Large intestine (tissue), 3 donors: ENCODE measurements at regions not wholly inside any gene's neighbourhood (a gene's known extent, or its start where the extent isn't known, plus 50 kb on each side); places are given as distances from the start of the nearest gene placed in this dataset.
A peak's percentile ranks its signal among the peaks of the same experiment; 100 is the strongest.

ENCODE experiments used
- DNase-seq, 2 donors: peaks; one replicate each; pipeline versions ENCODE4 v3.0.0 to v3.0.0-alpha.2; 2013
- H3K27ac ChIP-seq: one replicate; pipeline ENCODE4 v1.5.1; 2013; ENCODE audit warnings: low read length
- H3K27me3 ChIP-seq: 2 replicates; pipeline ENCODE4 v1.6.1; 2013; ENCODE audit warnings: low read length; ENCODE audit not compliant: control insufficient read depth, insufficient read depth
- H3K36me3 ChIP-seq: 2 replicates; pipeline ENCODE4 v1.6.1; 2013; ENCODE audit warnings: low read length; ENCODE audit not compliant: control insufficient read depth, insufficient read depth
- H3K4me1 ChIP-seq: one replicate; pipeline ENCODE4 v1.6.1; 2013; ENCODE audit warnings: low read length; ENCODE audit not compliant: control insufficient read depth, insufficient read depth
- H3K4me3 ChIP-seq: one replicate; pipeline ENCODE4 v1.5.1; 2013; ENCODE audit warnings: low read length
- H3K9me3 ChIP-seq: one replicate; pipeline ENCODE4 v1.6.1; 2013; ENCODE audit warnings: mild to moderate bottlenecking, low read depth, low read length, moderate library complexity; ENCODE audit not compliant: control insufficient read depth
- WGBS: methylation state at CpG from one replicate; pipeline ENCODE4 v1.1.5; 2013; ENCODE audit warnings: low lambda C conversion rate; ENCODE audit not compliant: insufficient coverage; 5-methylcytosine and 5-hydroxymethylcytosine counted together

DNA sequence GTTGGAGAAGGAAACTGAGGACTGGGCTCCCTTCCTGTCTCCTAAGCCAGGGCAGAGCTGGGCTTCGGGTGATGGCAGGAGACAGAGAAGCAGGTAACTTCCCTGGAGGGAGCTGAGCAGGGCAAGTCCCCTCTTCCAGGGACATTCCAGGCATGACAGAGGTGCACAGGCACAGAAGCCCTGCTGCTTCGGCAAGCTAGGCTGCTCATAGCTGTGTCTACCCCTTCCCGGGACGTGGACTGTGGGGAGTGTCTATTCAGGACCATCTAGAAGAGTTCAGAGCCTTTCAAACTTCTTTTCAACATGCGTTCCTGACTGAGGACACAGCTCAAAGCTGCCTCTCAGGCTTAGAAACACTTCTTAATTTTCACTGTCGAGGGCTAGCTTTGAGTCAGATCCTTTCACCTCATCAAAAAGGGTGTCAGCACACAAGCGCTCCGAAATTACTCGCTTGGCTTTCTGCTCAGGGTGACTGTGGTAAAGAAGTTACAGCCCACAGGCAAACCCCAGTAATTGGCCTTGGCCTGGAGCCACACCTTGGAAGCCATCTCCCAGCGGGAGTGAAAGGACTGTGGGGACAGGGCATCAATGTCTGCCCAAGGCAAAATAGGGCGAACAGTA is 63.7 kb upstream of the STEAP1B start:
- no peaks in the 10 kb centered on the region for H3K9me3 ChIP-seq
- DNase-seq: peak in 1 of 2 donors; percentile 42
- H3K4me1 ChIP-seq: peaks cover 39% of the 10 kb centered on the region
- H3K27me3 ChIP-seq: no peaks in the 10 kb centered on the region
- no peaks in the 10 kb centered on the region for H3K36me3 ChIP-seq
- H3K27ac ChIP-seq: no peak overlapping the region
- WGBS: no CpG with 5 or more reads among the region's 11 CpGs
- H3K4me3 ChIP-seq: peak overlapping the region; percentile 1

DNA sequence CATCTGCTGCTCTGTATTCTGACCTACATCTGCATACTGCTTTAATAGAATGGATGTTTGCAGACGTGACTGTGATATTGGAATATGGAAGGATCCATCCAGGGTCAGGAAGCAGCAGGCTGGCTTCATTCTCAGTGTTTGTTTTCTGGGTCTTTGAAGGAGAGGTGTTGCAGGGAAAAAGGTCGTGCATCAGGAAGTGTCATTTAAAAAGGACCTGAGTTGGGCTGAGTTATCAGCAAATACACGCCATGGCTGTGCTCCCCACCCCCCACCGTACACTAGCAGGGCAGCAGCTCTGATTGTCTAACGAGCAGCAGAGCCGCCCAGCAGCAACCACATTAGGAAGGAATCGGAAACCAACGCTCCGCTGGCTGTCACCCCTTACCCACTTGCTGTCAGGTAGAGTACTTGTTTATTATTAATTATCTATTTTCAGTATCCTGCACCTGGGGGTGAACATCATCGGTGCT is 63.1 kb upstream of the STEAP1B start:
- no peaks in the 10 kb centered on the region for H3K27me3 ChIP-seq
- peaks cover 39% of the 10 kb centered on the region for H3K4me1 ChIP-seq
- H3K36me3 ChIP-seq: no peaks in the 10 kb centered on the region
- peak in 1 of 2 donors; percentile 61 for DNase-seq
- no CpG with 5 or more reads among the region's 10 CpGs for WGBS
- no peaks in the 10 kb centered on the region for H3K9me3 ChIP-seq
- H3K27ac ChIP-seq: no peak overlapping the region
- H3K4me3 ChIP-seq: peak overlapping the region; percentile 1

DNA sequence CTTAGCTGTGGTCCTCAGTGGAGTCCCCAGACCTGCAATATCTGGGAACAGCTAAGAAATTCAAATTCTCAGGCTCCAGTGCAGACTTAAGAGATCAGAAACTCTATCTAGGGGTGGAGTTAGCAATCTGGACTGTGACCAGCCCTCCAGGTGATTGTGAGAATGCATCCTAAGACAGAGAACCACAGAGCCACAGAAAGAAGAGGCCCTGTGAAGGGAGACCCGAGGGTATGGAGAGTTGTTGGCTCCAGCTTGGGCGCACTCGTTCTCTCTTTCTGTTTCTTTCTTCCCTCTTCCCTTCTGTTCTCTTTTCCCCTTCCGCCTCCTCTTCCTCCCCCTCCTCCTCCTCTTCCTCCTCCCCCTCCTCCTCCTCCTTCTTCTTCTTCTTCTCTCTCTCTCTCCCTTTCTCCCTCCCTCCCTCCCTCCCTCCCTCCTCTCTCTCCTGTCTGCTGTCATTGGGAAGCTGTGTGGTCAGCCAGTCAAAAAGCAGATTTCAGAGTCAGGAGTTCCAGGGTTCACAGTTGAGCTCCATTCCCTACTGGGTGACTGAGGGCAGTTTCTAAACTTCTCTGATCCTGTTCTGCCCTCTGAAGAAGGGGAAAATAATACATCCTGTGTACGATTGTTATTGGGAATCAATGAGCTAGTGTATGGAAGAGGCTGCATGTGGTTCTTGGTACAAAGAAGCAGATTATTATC is 62.1 kb upstream of the STEAP1B start:
- no peak overlapping the region for H3K27ac ChIP-seq
- H3K9me3 ChIP-seq: no peaks in the 10 kb centered on the region
- no peaks in the 10 kb centered on the region for H3K36me3 ChIP-seq
- H3K4me3 ChIP-seq: no peak overlapping the region
- no peaks in the 10 kb centered on the region for H3K27me3 ChIP-seq
- peak; percentile 46 to 68 for DNase-seq
- peaks cover 39% of the 10 kb centered on the region for H3K4me1 ChIP-seq
- no CpG with 5 or more reads among the region's 5 CpGs for WGBS

DNA sequence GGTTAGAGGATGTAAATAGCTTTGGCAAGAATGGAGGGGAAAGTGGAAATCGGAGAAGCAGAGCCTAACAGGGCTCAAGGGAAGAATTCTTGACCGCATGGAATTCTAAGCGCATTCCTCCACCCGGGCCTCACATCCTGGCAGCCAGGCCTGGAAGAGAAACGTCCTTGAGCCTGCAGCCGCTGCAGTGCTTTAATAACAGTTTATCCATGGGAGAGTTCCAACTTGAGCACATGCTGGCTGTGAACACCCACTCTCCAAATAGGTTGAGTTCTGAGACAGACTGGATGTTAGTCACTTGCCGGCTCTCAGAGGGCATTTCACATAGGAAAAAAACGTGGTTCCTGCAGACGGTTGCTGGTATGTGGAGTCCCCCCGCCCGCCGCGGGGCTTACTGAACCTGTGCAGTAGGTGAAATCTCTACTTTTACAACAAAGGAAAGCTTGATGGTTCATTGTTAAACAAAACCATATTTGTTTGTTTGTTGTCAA is 61.4 kb upstream of the STEAP1B start:
- Histone ChIP-seq H3K27ac (no peak overlapping the region), H3K36me3 (no peaks in the 10 kb centered on the region), H3K27me3 (no peaks in the 10 kb centered on the region), H3K4me3 (no peak overlapping the region), H3K4me1 (peaks cover 36% of the 10 kb centered on the region), H3K9me3 (no peaks in the 10 kb centered on the region)
- peak; percentile 47 to 67 for DNase-seq
- WGBS: no CpG with 5 or more reads among the region's 13 CpGs

DNA sequence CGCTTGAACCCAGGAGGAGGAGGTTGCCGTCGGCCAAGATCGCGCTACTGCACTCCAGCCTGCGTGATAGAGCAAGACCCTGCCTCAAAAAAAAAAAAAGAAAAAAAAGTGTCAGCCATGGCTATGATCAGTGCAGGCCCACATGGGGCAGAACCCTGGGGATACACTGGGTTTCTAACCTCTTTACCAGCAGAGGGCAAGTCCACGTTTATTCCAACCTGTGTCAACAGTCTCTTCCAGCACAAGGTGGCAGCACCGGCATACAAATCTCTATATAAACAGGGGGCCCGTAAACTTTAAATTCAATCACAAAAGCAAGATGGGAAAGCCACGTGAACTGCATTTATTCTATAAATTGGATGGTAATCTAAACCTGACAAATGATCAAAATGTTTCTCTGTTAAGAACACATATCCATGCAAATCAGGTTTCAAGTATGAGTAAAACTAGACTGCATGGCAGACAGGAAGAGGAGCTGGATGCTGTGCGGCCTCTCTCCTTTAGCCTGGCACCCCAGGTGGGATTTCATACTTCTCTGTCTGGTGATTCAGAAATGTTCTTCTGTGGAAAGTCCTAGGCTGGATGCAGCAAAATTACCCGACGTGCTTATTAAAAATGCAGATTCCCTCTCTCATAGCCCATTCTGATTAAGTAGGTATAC is 60.0 kb upstream of the STEAP1B start:
- Histone ChIP-seq H3K36me3 (no peaks in the 10 kb centered on the region), H3K4me1 (peaks cover 24% of the 10 kb centered on the region), H3K27me3 (no peaks in the 10 kb centered on the region), H3K9me3 (no peaks in the 10 kb centered on the region), H3K4me3 (no peak overlapping the region), H3K27ac (no peak overlapping the region)
- WGBS: 50% methylated on average over 3 of the region's 13 CpGs
- peak; percentile 50 to 60 for DNase-seq

DNA sequence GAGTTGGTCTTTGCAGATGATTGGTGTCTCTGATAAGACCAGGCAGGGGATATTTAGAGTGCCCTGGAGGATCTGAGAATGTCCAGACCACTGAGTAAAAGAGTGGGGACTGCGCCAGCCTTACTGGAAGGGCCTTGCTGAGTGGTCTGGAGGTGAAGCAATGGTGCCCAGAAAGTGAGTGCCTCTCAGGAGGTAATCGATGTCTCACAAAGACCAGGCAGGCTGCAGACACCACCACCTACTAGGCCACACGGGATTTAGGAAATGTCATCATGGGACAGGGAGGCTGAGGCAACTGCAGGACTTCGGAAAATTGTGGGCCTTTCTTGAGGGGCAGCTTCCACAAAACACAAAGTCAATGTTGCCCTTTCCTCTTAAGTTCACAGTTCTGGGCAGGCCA is 57.2 kb upstream of the STEAP1B start:
- no peak overlapping the region for H3K4me3 ChIP-seq
- no peaks in the 10 kb centered on the region for H3K27me3 ChIP-seq
- no peak for DNase-seq
- peaks cover 8% of the 10 kb centered on the region for H3K4me1 ChIP-seq
- H3K36me3 ChIP-seq: no peaks in the 10 kb centered on the region
- H3K27ac ChIP-seq: no peak overlapping the region
- WGBS: no CpG with 5 or more reads among the region's 4 CpGs
- H3K9me3 ChIP-seq: no peaks in the 10 kb centered on the region

DNA sequence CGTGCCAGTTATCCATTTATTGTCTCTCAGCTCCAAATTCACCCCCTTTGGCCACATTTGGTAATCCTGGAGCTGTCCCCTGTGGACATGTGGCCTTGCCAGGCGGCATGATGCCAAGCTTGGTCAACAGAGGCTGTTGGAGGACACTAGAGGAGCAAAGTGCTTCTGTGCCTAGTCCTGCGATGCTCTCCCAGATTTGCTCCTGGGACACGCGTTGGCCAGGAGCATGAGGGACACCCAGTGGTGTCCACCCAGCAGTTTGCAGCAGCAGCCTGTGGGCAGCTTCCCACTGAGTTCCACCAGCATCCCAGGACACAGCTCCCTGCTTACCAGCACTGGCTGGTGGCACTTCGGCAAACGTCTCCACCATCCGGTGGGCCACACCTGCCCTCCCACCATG is 55.5 kb upstream of the STEAP1B start:
- no peak for DNase-seq
- Histone ChIP-seq H3K27me3 (peaks cover 3% of the 10 kb centered on the region), H3K4me3 (no peak overlapping the region), H3K27ac (no peak overlapping the region), H3K9me3 (no peaks in the 10 kb centered on the region), H3K4me1 (no peaks in the 10 kb centered on the region), H3K36me3 (no peaks in the 10 kb centered on the region)
- 83% methylated on average over 1 of the region's 8 CpGs for WGBS

DNA sequence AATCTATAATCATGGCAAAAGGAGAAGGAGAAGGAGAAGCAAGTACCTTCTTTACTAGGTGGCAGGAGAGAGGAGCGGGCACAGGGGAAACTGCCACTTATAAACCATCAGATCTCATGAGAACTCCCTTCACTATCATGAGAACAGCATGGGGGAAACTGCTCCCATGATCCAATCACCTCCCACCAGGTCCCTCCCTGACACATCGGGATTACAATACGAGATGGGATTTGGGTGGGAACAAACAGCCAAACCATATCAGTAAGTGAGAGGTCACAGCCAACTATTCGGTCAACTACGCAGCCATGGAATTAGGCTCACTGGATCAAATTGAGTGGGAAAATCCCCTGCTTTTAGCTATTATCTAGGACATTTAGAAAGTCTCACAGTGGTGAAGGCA is 54.2 kb upstream of the STEAP1B start:
- WGBS: no CpG with 5 or more reads among the region's 5 CpGs
- DNase-seq: no peak
- Histone ChIP-seq H3K36me3 (no peaks in the 10 kb centered on the region), H3K4me3 (no peak overlapping the region), H3K27ac (no peak overlapping the region), H3K27me3 (peaks cover 9% of the 10 kb centered on the region), H3K9me3 (no peaks in the 10 kb centered on the region), H3K4me1 (peaks cover 2% of the 10 kb centered on the region)

DNA sequence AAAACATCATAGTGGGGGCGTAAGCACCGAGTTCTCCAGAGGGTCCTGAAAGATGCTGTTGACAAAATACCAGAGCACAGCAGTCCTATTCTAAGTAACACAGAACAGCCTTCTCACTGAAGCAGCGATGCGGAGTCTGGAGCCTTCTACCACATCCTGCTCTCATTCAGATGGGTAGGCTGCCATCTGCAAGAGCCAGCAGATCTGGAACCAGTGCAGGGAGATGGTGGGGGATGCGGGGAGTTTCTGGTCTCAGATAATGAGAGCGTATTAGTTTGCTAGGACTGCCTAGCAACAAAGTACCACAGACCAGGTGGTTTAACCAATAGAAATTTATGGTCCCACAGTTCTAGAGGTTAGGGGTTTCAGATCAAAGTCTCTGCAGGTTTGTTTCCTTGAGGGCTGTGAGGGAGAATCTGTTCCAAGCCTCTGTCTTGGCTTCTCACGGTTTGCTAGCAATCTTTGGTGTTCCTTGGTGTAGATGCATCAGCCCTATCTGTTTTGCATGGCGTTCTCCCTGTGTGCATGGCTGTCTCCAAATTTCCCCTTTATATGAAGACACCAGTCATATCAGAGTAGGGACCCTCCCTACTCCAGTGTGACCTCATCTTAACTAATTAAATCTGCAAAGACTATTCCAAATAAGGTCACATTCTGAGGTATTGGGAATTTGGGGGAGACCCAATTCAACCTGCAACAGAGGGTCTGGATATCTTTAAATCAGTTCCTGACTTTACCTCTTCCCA is 52.0 kb upstream of the STEAP1B start:
- peaks cover 12% of the 10 kb centered on the region for H3K27me3 ChIP-seq
- no peak overlapping the region for H3K27ac ChIP-seq
- DNase-seq: no peak
- no CpG with 5 or more reads among the region's 8 CpGs for WGBS
- no peaks in the 10 kb centered on the region for H3K36me3 ChIP-seq
- H3K9me3 ChIP-seq: no peaks in the 10 kb centered on the region
- peaks cover 2% of the 10 kb centered on the region for H3K4me1 ChIP-seq
- no peak overlapping the region for H3K4me3 ChIP-seq

DNA sequence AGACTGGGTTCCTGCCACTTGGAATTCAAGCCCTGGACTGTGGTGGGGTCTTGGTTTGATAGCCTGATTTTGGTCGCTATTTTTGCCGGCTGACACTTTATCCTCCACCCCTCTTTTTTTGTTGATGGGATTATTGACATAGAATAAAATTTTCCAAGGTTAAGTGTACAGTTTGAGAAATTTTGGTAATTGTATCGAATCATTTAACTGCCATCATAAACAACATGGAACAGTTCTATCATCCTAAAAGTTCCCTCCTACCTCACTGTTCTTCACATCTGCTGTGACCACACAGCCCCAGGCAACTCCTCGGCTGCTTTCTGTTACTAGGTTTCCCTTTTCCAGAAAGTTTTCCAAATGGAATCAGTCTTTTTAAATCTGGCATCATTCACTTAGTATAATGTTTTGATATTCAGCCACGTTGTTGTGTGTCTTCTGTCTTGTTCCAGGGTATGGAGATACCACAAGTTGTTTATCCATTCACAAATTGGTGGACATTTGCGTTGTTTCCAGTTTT is 50.6 kb upstream of the STEAP1B start:
- Histone ChIP-seq H3K4me3 (no peak overlapping the region), H3K9me3 (no peaks in the 10 kb centered on the region), H3K4me1 (peaks cover 2% of the 10 kb centered on the region), H3K36me3 (no peaks in the 10 kb centered on the region), H3K27me3 (peaks cover 12% of the 10 kb centered on the region), H3K27ac (no peak overlapping the region)
- no peak for DNase-seq
- WGBS: 40% methylated on average over 1 of the region's 6 CpGs
